ENCODE measurements at regions not wholly inside any gene's neighbourhood (a gene's known extent, or its start where the extent isn't known, plus 50 kb on each side); places are given as distances from the start of the nearest gene placed in this dataset.

GRCh38 chr6:165833355-165833754 is 170.3 kb upstream of the PDE10A start:
- Histone ChIP-seq H3K36me3 (ENCODE audit: low read length) (no peaks in the 10 kb centered on the region), H2AFZ (ENCODE audit: low read depth, low read length, severe bottlenecking) (no peak overlapping the region), H3K27ac (ENCODE audit: low read depth, low read length) (no peak overlapping the region), H3K9me2 (replicated peaks; ENCODE audit: insufficient read depth, low read length) (no peaks in the 10 kb centered on the region), H4K20me1 (ENCODE audit: low read depth, low read length) (no peaks in the 10 kb centered on the region), H3K27me3 (ENCODE audit: low read length) (no peaks in the 10 kb centered on the region), H3K9ac (ENCODE audit: low read length) (no peak overlapping the region), H3F3A (ENCODE audit: insufficient read depth) (no peaks in the 10 kb centered on the region), H3K4me3 (ENCODE audit: insufficient read depth, low read length, poor library complexity, severe bottlenecking) (no peak overlapping the region), H3K4me2 (ENCODE audit: low read depth, low read length, poor library complexity, severe bottlenecking) (no peak overlapping the region), H3K9me3 (ENCODE audit: insufficient read depth, low read length) (no peaks in the 10 kb centered on the region), H3K79me2 (ENCODE audit: insufficient read depth, low read length) (no peaks in the 10 kb centered on the region)
- TF ChIP-seq EZH2phosphoT487 (conservative IDR thresholded peaks at IDR 0.05; ENCODE audit: low read length): no peak
- TF ChIP-seq, protein P1, sequence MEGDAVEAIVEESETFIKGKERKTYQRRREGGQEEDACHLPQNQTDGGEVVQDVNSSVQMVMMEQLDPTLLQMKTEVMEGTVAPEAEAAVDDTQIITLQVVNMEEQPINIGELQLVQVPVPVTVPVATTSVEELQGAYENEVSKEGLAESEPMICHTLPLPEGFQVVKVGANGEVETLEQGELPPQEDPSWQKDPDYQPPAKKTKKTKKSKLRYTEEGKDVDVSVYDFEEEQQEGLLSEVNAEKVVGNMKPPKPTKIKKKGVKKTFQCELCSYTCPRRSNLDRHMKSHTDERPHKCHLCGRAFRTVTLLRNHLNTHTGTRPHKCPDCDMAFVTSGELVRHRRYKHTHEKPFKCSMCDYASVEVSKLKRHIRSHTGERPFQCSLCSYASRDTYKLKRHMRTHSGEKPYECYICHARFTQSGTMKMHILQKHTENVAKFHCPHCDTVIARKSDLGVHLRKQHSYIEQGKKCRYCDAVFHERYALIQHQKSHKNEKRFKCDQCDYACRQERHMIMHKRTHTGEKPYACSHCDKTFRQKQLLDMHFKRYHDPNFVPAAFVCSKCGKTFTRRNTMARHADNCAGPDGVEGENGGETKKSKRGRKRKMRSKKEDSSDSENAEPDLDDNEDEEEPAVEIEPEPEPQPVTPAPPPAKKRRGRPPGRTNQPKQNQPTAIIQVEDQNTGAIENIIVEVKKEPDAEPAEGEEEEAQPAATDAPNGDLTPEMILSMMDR (IDR thresholded peaks at IDR 0.05; ENCODE audit: insufficient read depth, low read length, poor library complexity, severe bottlenecking): no peak

DNA sequence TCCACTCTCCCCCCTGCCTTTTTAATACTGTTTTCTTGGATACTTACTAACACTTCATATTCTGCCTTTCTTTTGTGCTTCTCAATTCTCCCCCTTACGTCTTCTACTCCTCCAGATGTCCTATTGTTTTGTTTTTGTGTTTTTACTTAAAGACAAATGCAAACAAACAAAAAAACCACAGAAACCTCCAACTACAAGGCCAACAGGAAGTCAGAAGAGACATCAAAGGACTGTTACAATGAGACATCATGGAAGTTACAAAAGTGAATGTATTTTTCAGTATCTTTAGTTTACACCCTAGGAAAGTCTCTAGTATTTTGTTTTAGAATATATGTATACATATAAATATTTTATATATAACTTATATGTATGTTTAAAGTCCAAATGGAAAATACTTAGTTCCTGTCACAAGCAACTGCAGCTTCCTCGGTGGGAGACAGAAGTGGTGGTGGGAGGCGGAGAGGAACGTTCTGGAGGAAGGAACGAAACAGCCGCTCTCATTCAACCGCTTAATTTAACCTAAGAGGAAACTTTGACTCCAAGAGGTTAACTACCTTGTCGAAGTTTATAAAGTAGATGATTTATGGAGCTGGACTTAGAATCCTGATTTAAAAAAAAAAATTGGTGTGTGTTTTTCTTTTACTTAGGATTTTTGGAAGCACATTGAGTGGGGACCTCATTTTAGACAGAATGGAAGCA is 168.9 kb upstream of the PDE10A start:
- Histone ChIP-seq H3F3A (ENCODE audit: insufficient read depth) (no peaks in the 10 kb centered on the region), H3K27ac (ENCODE audit: low read depth, low read length) (no peak overlapping the region), H2AFZ (ENCODE audit: low read depth, low read length, severe bottlenecking) (no peak overlapping the region), H3K4me2 (ENCODE audit: low read depth, low read length, poor library complexity, severe bottlenecking) (no peak overlapping the region), H3K27me3 (ENCODE audit: low read length) (no peaks in the 10 kb centered on the region), H3K4me3 (ENCODE audit: insufficient read depth, low read length, poor library complexity, severe bottlenecking) (no peak overlapping the region), H3K9ac (ENCODE audit: low read length) (no peak overlapping the region), H4K20me1 (ENCODE audit: low read depth, low read length) (no peaks in the 10 kb centered on the region), H3K79me2 (ENCODE audit: insufficient read depth, low read length) (no peaks in the 10 kb centered on the region), H3K9me2 (replicated peaks; ENCODE audit: insufficient read depth, low read length) (no peaks in the 10 kb centered on the region), H3K36me3 (ENCODE audit: low read length) (no peaks in the 10 kb centered on the region), H3K9me3 (ENCODE audit: insufficient read depth, low read length) (no peaks in the 10 kb centered on the region)
- no peak for TF ChIP-seq EZH2phosphoT487 (conservative IDR thresholded peaks at IDR 0.05; ENCODE audit: low read length)
- TF ChIP-seq, protein P1 (IDR thresholded peaks at IDR 0.05; ENCODE audit: insufficient read depth, low read length, poor library complexity, severe bottlenecking): no peak

DNA sequence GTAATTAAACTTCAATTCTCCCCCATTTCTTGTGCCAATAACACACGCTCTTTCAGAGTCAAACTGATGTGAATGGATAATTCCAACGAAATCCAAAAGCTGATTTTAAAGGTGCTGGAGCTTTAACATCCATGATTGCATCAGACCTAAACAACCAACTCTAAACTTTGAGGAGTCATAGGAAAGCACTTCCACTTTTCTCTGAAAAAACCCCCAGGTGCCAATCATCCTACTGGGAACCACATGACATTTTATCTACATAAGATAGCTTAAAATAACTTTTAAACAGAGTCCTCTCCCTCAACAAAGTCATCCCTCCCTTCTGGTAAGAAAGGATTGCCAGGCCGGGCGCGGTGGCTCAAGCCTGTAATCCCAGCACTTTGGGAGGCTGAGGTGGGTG is 167.7 kb upstream of the PDE10A start:
- Histone ChIP-seq H3K27ac (ENCODE audit: low read depth, low read length) (no peak overlapping the region), H3K27me3 (ENCODE audit: low read length) (no peaks in the 10 kb centered on the region), H3F3A (ENCODE audit: insufficient read depth) (no peaks in the 10 kb centered on the region), H3K79me2 (ENCODE audit: insufficient read depth, low read length) (no peaks in the 10 kb centered on the region), H4K20me1 (ENCODE audit: low read depth, low read length) (no peaks in the 10 kb centered on the region), H3K9me2 (replicated peaks; ENCODE audit: insufficient read depth, low read length) (no peaks in the 10 kb centered on the region), H3K36me3 (ENCODE audit: low read length) (no peaks in the 10 kb centered on the region), H3K4me3 (ENCODE audit: insufficient read depth, low read length, poor library complexity, severe bottlenecking) (no peak overlapping the region), H3K9me3 (ENCODE audit: insufficient read depth, low read length) (no peaks in the 10 kb centered on the region), H2AFZ (ENCODE audit: low read depth, low read length, severe bottlenecking) (no peak overlapping the region), H3K9ac (ENCODE audit: low read length) (no peak overlapping the region), H3K4me2 (ENCODE audit: low read depth, low read length, poor library complexity, severe bottlenecking) (no peak overlapping the region)
- no peak for TF ChIP-seq EZH2phosphoT487 (conservative IDR thresholded peaks at IDR 0.05; ENCODE audit: low read length)
- TF ChIP-seq, protein P1 (IDR thresholded peaks at IDR 0.05; ENCODE audit: insufficient read depth, low read length, poor library complexity, severe bottlenecking): no peak

Data from SU-DHL-6 (cell line).